ENCODE measurements at regions not wholly inside any gene's neighbourhood (a gene's known extent, or its start where the extent isn't known, plus 50 kb on each side); places are given as distances from the start of the nearest gene placed in this dataset.

GRCh38 chr15:93469994-93470393 is 381.0 kb upstream of the RGMA start:
- no peak for DNase-seq

- peak; percentile 55 for DNase-seq
Measured at GRCh38 chr15:93467337-93467736, 378.3 kb upstream of the RGMA start.

DNA sequence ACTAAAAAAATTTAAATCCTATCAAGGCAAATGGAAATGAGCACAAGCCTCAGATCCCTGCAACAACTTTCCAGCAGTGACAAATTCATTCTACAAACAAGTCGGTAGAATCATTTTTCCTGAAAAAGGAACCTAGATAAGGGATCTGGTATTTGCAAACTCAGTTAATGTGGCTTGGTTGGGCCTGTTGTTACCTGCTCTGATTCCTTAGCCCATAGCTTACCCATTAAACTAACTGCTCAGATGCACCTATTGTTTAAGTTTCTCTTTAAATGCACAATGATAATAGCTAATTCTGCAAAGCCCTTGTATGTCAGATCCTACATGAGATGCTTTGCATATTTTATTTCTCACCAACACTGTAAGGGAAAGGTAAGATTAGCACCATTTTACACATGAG is 377.4 kb upstream of the RGMA start:
- DNase-seq = no peak

DNA sequence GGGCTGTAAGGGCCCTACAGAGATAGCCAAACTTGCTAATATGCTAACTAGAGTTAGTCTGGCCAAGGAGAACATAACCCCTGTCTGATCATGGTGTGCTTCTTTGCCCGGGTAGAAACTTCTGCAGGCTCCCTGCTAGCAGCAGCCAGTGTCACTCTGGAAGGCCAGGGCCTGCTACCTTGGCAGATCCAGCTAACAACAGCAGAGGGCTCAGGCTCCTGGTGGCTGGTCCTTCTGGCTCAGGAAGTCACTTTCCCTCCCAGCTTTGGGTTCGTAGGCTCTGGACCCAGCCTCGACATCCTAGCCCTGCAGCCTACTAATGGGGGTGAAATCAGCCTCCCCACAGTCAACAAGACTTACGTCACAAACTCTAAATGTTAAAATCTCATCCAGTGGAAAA is 373.7 kb upstream of the RGMA start:
- no peak for DNase-seq

GRCh38 chr15:93460717-93461116 is 371.7 kb upstream of the RGMA start:
- DNase-seq = no peak

GRCh38 chr15:93459396-93459795 is 370.4 kb upstream of the RGMA start:
- DNase-seq = no peak

- no peak for DNase-seq
Measured at GRCh38 chr15:93458597-93458996, 369.6 kb upstream of the RGMA start.

DNA sequence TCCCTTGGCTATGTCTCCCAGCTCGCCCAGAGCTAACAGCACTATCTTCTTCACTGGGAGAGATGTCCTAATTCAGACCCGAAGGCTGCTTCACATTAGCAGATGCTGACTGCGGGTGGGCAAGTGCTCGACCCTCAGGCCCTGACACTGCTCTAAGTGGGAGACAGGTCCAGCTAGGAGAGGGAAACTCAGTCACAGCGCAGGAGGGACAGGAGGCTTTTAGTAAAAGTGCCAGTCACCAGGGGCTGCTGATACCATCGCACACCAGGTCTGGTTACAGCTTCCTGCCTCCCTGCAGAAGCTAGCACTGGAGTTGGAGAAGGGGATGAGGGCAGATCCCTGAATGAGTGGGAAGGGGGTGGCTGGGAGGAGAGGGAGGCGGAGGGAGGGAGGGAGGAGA is 365.8 kb upstream of the RGMA start:
- DNase-seq = no peak

DNA sequence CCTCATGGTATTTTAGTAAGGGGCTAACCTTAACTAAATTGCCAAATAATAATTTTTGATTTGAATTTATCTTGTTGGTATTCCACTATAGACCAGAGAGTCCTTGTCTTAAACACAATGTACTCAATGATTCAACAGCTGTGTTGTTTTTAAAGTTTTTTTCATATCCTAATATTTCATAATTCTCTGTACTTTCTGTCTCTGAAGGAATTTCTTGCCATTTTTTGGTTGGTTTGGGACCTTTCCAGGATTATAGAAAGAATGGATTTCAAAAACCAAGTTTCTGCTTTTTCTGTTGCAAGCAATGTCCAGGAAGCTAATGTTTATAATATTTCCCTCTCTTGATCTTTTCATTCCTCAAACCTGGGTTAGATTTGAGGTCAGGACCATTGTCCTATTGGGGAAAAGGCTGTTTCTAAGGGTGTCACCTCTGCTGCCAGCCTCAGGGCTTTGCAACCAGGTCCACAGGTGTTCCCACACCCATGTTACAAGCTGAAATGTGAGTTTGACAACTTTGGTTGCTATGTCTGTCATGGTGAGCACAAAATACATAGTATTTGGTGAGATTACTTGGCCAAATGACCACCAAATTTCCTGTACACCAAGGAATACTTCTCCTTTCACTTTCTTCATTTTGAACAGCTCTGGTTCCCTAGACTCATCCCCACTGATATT is 363.7 kb upstream of the RGMA start:
- no peak for DNase-seq

- no peak for DNase-seq
Measured at GRCh38 chr15:93451822-93452221, 362.8 kb upstream of the RGMA start.

- DNase-seq = peak; percentile 3
Measured at GRCh38 chr15:93451265-93451664, 362.3 kb upstream of the RGMA start.

DNA sequence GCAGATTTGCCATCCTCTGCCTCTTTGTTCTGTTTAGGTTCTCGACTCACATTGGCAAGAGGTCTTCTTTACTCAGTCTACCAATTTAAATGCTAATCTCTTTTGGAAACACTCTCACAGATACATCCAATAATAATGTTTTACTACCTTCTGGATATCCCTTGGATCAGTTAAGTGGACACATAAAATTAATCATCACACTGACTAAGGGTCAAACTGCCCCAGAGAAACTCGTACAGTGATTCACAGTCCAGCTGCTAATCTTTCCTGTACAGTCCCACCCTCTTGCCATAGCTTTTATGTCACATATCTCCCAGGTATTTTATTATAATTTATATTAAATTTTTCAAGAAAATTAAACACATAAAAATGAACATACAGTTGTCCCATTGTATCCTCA is 360.8 kb upstream of the RGMA start:
- no peak for DNase-seq

DNA sequence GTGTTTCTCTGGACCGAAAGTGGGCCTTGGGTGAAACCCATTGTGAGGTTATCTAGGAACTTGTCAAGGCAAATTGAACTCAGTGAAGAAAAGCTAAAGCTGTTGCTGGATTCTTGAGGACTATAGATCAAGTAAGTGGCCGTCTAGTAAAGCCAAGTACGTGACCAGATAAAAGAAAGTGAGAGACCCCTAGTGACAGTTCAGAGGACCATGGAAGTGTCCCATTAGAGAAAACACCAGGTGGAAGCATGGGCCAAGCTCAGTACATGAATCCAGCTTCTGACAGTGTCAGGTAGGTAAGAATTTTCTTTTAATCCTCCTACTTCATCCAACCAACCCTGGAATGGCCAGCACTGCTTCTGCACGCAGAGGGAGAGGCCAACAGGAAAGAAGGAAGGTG is 349.3 kb upstream of the RGMA start:
- no peak for DNase-seq

DNA sequence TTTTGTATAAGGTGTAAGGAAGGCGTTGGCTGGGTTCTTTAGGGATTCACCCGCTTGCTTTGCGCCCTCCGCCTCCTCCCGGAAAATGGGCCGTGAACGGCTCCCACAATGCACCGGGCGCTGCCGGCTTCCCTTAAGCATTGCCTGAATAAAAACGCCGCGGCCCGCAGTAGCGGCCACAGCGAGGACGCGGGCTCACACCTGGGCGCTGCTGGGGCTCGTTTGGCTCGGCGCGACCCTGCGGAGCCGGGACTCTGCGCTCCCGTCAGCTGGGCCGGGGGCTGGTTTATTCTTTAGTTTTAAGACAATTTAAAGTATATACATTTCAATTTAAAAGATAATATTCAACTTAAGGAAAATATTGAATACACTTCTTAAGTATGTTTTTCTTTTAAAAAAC is 343.5 kb upstream of the RGMA start:
- DNase-seq = no peak

DNA sequence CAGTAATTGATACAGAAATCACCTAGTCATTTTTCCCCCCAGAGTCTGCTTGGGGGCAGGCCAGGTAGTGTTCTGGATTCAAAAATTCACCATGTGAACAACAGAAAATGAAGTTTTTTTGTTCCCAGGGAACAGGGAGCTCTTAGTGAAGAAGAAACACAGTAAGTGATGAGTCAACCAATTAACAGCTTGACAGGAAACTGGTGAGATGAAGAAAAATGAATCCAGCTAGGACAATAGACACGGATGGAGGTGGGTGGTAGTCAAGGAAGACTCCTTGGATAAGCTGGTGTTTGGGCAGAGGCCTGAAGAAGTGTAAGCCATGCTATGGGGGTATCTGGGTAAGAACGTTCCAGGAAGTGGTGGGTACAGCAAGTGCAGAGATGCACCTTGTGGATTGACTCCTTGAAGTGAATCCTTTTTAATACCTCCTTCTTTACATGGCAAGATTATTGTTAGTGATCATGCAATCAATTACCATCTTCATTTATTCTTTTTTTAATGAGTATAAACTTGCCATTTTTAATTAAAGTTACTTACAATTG is 339.9 kb upstream of the RGMA start:
- no peak for DNase-seq

GRCh38 chr15:93428150-93428549 is 339.1 kb upstream of the RGMA start:
- DNase-seq = no peak

DNA sequence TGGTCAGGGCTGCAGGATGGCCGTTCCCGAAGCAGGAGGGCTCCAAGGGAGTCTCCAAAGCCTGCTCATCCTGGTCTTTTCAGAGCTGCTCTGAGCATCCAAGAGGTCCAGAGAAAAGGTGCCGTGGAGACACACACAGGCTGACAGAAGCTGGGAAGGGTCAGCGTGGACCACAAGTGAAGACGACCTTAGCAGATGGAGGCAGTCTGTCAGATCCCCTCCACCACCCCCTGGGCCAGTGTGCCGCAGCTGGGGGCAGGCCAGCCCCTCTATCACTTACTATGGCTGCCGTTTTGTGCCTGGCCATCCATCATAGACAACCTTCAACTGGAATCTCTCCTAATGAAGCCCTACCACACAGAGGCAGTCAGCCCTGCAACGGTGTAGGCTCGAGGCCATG is 335.1 kb upstream of the RGMA start:
- DNase-seq = no peak

- no peak for DNase-seq
Measured at GRCh38 chr15:93422476-93422875, 333.5 kb upstream of the RGMA start.

GRCh38 chr15:93420477-93420876 is 331.5 kb upstream of the RGMA start:
- DNase-seq = no peak

GRCh38 chr15:93420050-93420452 is 331.0 kb upstream of the RGMA start:
- DNase-seq = no peak

GRCh38 chr15:93418566-93418965 is 329.6 kb upstream of the RGMA start:
- no peak for DNase-seq

DNA sequence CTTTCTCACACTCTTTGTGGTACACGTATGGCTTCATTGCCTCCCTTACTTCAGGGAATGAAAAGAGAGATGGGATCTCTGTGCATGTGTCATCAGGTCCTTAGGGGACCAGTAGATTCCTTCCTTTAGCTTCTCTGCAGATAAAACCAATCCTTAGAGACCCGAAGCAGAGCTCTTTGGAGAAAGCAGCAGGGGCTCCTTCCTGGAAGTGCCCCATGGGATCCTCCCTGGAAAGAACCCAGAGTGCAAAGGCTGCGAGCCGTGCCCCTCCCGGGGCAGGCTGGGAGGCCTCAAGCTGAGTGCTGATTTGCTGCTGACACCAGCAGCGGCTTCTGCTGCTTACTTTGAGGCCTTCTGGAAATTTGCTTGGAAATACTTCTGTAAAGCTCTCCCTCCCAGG is 328.6 kb upstream of the RGMA start:
- no peak for DNase-seq

DNA sequence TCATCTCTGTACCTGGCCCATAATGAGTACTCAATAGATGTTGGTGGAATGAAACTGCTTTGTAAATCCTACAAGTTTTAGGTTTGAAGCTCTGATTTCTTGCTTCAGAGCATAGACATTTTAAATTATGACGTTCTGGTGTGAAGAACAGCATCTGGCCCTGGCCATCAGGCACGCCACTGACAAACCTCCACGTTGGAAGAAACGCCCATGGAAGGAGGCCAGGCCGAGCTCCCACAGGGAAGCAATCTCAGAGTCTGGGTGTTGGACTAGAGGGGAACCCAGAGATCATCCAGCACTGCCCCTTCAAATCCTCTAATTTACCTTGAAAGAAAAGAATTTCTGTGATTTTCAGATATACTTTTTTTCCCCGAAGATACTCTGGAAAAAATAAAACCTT is 328.1 kb upstream of the RGMA start:
- DNase-seq = no peak

GRCh38 chr15:93415576-93415975 is 326.6 kb upstream of the RGMA start:
- DNase-seq = no peak

- no peak for DNase-seq
Measured at GRCh38 chr15:93414576-93415231, 325.7 kb upstream of the RGMA start.
